GM13976 (cell line): ENCODE measurements at regions not wholly inside any gene's neighbourhood (a gene's known extent, or its start where the extent isn't known, plus 50 kb on each side); places are given as distances from the start of the nearest gene placed in this dataset.
"Not testable (repeated sequence)": the region's sequence is repeated elsewhere in the genome, so short reads cannot be mapped to it uniquely, and the experiment has no call there.

Experiments
- DNase-seq: peaks from one replicate; pipeline ENCODE4 v3.0.0; 2012; ENCODE audit warnings: low spot score
- in situ Hi-C: fragments of 300-500 bp; cut with MboI; formaldehyde crosslinking; loops from one replicate; pipeline ENCODE4 v1.12.0; 2022; ENCODE audit warnings: low sequenced_read_pairs, mixed read lengths, inconsistent platforms; ENCODE audit not compliant: unreplicated experiment
- TF ChIP-seq, protein P1 (sequence below): IDR thresholded peaks from 2 replicates; pipeline ENCODE4 v1.5.1; 2012; ENCODE audit warnings: borderline replicate concordance, mild to moderate bottlenecking; ENCODE audit not compliant: insufficient read depth; ENCODE audit errors: extremely low read depth, missing control alignments, control extremely low read depth

DNA sequence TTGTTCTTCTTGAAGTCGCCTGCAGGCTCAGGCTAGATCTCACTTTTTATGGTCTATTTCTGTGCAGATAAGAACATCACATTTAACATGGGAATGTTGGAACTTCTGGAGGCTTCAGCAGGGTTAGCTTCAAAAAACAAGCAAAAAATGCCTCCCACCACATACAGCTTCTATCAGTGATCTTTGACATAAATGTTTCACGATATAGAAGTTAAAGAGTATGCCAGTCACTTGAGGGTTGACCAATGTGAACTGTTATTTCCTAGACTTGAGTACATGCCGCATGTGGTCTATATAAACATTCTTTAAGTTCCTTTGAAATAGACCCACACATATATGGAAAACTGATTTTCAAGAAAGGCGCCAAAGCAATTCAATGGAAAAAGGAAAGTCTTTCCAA, 219.2 kb upstream of the KLF14 start:
- DNase-seq: no peak
- in situ Hi-C loops: no loop called here
- TF ChIP-seq, protein P1, sequence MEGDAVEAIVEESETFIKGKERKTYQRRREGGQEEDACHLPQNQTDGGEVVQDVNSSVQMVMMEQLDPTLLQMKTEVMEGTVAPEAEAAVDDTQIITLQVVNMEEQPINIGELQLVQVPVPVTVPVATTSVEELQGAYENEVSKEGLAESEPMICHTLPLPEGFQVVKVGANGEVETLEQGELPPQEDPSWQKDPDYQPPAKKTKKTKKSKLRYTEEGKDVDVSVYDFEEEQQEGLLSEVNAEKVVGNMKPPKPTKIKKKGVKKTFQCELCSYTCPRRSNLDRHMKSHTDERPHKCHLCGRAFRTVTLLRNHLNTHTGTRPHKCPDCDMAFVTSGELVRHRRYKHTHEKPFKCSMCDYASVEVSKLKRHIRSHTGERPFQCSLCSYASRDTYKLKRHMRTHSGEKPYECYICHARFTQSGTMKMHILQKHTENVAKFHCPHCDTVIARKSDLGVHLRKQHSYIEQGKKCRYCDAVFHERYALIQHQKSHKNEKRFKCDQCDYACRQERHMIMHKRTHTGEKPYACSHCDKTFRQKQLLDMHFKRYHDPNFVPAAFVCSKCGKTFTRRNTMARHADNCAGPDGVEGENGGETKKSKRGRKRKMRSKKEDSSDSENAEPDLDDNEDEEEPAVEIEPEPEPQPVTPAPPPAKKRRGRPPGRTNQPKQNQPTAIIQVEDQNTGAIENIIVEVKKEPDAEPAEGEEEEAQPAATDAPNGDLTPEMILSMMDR: no peak

- in situ Hi-C loops: no loop called here
- DNase-seq: no peak
- TF ChIP-seq, protein P1: no peak
Measured at GRCh38 chr7:130954918-130955564, 221.0 kb upstream of the KLF14 start.

DNA sequence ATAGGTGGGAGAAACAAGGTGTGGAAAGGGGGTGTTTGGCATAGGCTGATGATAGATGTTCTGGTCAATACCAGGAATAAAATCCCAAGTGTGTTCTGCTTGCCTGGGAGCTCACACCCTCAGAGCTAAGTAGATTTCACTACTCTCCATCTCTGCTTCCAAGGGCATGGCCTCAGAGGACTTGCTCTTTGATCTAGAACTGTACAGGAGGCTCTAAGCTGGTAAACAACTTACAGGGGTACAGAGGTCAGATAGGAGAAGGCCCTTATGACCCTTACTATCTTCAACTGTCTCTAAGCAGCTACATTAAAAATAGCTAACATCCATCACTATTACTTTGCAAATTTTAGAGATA, 221.5 kb upstream of the KLF14 start:
- no peak for DNase-seq
- TF ChIP-seq, protein P1: no peak
- in situ Hi-C loops: no loop called here

DNA sequence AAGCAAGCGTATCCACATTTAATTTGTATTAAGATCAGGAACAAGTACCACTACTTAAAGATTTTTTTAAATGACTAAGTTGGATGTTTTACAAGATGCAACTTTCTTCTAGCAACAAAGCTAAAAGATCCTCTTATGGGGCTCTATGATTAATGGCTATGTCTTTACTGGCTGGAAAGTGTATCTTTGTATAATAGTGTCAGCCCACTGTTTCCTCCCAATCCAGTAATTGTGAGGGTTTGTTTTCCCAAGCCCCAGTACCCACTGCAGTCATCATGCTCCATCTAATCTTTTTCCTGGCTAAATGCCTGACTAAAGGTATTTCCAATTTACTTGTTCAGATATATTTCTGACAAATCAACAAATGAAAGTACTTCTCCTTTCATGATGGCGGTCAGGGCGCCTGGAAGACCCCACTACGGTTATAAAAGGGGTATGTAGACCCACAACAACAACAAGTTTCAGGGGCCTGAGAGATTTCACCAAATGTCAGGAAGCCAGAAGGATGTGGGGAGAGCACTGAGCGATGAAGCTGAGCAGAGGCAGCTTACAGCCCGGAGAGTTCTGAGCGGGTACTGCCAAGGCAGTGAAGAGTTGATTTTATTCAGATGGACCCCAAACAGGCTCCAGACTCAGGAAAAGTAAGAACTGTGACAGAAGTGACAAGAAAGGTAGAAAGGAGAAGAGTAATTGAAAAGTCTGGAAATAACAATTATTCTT, 222.6 kb upstream of the KLF14 start:
- TF ChIP-seq, protein P1: no peak
- in situ Hi-C loops: no loop called here
- DNase-seq: no peak

- TF ChIP-seq, protein P1: no peak
- no peak for DNase-seq
- in situ Hi-C loops: no loop called here
Measured at GRCh38 chr7:130957137-130957513, 223.1 kb upstream of the KLF14 start.

- in situ Hi-C loops: not testable (repeated sequence)
Measured at GRCh38 chr7:130957722-130958435, 223.9 kb upstream of the KLF14 start.

DNA sequence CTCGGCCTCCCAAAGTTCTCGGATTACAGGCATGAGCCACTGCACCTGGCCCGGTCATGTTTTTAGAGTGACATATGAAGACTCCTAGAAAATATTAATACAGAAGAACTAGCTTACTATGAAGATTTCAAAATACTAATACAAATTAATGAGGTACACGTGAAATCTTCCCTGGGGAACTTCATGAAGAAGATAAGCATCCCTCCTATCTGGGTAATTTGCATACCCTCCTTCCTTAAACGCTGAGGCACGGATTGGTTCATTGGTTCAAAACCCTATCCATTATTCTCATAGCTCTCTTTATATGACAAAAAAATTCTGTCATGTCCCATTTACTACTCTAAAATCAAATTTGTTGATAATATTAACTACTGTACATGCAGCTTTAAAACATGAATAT, 224.8 kb upstream of the KLF14 start:
- TF ChIP-seq, protein P1: no peak
- in situ Hi-C loops: no loop called here
- no peak for DNase-seq

More at GRCh38 chr7:130957722-130958435, 223.9 kb upstream of the KLF14 start:
- DNase-seq: not testable (repeated sequence)
